HG03103 (cell line): ENCODE measurements at regions not wholly inside any gene's neighbourhood (a gene's known extent, or its start where the extent isn't known, plus 50 kb on each side); places are given as distances from the start of the nearest gene placed in this dataset.
"Not testable (repeated sequence)": the region's sequence is repeated elsewhere in the genome, so short reads cannot be mapped to it uniquely, and the experiment has no call there.

Experiments
- ATAC-seq: cut with Tn5 transposase; IDR thresholded peaks from one replicate; pipeline ENCODE4 v1.9.1; 2021; ENCODE audit warnings: low read depth; ENCODE audit not compliant: unreplicated experiment

DNA sequence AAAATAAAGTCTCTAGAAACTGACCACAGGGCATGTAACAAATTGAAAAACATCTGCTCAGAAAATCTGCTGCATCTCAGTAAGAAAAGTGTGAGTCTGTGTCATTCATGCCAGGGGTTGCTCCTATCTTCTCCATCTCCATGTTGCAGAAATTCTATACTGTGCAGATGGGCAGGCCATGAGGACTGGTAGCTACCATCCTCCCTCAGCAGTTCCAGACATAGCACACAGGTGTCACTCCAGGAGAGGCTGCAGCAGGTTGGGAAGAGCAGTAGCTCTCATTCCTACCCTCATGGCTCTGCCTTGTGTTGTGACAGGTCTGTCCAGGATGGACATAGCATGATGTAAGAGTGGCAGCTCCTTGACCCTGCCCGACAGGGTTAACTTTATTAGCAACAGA lies 173.4 kb downstream of the NDUFS4 start:
- no peak for ATAC-seq

DNA sequence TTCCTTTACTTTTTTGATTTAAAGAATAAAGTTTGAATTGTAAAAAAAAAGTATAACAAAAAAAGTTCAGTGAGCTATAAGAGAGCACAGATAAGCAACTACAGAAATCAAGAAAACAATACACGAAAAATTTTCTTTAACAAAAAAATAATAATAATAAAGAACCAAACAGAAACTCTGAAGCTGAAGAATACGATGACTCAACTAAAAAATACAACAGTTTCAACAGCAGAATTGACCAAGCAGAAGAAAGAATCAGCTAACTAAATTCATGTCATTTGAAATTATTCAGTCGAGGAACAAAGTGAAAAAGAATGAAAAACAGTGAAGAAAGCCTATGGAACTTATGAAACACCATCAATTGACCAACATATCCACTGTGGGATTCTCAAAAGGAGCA lies 177.7 kb downstream of the NDUFS4 start:
- no peak for ATAC-seq

DNA sequence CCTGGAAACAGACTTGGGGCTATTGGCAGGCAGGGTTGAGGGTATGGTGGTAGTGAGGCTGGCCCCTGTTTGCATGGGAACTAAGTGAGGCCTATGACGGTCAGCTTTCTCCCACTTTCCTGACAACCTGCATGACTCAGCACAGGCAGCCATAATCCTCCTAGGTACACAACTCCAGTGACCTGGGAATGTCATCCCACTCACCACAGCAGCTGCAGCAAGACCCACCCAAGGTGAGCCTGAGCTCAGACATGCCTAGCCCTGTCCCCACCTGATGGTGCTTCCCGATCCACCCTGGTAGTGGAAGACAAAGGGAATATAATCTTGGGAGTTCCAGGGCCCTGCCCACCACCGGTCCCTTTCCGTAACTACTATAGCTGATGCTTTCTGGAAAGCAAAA lies 178.7 kb downstream of the NDUFS4 start:
- ATAC-seq = no peak

DNA sequence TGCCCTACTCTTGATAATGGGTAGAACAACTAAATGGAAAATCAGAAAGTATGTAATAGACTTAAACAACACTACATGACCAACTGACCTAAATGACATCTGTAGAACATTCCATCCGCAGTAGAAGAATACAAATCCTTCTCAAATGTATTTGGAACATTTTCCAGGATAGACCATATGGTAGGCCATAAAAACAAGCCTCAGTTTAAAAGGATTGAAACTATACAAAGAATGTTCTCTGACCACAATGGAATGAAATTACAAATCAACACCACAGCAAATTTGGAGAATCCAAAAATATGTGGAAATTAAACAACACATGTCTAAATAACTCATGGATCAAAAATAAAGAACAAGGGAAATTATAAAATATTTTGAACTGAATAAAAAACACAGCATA lies 189.2 kb downstream of the NDUFS4 start:
- no peak for ATAC-seq

DNA sequence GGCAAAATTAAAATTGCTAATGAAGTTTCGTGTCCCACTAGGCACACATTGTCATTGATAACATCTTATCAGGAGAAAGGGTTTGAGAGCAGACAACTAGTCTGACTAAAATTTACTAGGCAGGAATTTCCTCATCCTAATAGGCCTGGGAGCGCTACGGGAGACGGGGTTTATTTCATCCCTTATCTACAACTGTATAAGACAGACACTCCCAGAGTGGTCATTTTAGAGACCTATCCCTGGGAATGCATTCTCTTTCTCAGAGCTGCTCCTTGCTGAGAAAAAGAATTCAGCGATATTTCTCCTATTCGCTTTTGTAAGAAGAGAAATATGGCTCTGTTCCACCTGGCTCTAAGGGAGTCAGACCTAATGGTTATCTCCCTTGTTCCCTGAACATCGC lies 191.8 kb downstream of the NDUFS4 start:
- ATAC-seq = not testable (repeated sequence)

DNA sequence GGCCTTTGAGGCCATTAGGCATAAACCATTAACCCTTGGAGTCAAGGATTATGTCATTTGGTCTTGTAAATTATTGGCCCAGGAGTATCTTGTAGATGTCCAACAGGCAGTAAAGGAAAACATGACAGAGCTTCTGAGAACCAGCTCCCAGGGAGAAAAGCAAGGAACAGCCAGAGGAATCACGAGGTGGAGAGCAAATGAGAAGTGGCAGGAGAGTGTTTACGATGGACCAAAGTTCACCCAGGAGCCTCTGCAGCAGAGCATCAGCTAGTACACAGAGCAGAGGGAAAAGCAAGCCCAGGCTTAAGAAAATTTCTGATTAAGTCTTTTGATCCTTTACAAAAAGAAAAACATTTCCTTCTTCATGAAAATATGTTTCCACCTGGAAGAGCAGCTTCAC lies 206.2 kb downstream of the NDUFS4 start:
- ATAC-seq = no peak

DNA sequence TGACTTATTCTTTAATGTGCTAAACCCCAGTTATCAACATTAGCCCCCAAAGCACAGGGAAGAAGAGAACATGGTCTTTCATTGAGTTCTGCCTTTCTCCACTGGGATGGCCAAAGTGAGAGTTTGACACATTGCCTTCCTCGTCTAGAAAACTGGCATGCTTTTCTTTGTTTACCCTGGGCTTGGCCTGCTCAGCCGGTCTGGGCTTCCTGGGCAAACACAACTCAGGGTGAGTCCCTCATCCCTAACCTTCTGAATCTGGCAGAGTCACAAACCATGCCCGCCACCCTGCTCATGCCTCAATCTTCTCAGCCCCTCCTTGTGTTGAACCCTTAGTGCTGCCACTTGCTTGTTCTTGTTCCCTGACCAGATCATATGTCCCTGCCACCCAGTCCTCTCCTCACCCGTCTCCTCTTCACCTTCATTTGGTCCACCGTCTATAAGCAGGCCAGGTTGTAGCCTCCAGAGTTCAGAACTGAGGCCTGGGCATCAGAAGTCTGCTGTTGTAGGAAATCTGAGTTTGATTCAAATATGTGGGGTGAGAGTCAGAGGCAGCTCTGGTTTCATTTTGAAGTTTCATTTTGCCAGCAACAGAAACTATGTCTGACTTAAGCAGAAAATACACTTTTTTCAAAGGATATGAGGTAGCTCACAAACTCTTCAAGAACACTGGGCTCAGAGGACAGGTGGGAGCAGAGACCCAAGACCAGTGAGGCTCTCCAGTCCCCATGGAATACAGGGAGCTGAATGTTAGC lies 217.6 kb downstream of the NDUFS4 start:
- no peak for ATAC-seq

DNA sequence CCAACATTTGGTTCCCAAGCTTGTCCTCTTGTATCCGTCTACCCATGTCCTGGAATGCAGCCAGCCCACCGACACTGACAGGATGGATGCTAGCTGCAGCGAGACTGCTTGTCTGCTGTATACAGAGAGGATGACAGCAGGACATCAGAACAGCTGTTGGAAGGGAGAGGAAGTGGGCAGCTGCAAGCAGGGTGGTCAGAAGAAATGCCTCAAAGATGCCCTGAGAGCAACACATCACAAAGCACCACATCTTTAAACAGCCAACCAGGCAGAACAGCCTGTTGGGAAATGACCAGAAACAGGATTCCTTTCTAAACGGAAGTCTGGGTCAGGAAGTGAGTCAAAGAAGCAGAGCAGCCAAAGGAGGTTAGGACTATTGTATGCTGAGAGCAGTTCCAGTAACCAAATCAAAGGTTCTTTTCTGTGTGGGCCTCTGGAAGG lies 219.1 kb downstream of the NDUFS4 start:
- no peak for ATAC-seq

DNA sequence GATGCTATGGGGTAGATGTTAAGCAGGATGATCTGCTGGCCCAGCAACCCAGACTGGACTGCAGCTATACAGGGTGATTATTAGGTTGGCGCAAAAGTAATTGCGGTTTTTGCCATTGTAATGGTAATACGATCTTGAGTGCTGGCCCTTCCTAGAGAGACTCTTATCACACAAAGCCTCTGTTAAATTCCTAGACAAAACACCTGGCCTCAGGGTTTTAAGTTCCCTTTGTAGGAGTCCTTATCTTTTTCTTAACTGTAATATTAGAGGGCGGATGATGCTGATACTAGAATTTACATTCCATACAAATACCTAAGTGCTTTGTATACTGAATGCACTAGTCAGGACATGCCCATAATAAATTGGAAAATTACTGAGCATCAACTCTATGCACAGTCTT lies 222.2 kb downstream of the NDUFS4 start:
- no peak for ATAC-seq

DNA sequence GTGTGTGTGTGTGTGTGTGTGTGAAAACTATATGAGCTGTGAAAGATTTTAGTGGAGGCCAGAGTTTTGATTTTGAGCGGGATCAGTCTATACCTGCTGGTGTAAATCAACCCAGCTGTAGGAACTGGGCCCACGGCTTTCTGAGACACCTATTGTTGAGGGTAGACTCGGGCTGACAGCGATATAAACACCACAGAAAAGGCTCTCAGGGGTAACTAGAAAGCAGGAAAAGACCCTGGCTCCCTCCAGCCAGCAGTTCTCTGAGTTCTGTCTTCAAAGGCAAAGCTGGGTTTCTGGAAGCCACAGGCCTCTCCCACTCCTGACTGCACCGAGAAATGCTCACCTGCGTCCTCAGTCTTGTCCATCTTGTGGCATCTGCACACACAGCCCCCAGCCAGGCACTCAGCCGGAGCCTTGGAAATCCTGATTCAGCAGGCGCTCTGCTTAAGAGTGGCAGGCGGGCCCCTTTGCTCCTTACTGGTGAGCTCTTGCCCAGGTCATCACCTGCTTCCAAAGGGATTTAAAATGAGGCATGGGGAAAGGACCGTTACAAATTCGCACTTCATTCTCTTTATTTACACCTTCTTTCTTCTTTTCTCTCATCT lies 223.3 kb downstream of the NDUFS4 start:
- ATAC-seq = no peak

DNA sequence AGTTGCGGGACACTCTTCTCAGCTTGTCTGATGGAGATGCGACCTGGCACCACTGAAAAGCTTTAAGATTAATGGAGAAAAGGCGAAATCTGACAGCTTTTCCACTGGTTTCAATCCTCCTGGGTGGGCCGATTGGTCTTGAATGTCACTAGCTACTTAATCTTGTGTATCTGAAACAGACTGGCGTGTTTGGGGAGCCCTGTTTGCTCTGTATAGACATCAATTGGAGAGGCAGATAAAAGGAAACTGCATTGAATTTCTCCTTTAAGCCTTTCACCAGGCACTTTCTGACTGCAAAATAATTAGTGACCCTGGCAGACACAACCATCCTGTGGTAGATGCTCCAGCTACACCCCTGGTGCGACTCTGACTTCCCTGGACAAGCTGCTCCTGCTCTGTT lies 224.2 kb downstream of the NDUFS4 start:
- no peak for ATAC-seq

DNA sequence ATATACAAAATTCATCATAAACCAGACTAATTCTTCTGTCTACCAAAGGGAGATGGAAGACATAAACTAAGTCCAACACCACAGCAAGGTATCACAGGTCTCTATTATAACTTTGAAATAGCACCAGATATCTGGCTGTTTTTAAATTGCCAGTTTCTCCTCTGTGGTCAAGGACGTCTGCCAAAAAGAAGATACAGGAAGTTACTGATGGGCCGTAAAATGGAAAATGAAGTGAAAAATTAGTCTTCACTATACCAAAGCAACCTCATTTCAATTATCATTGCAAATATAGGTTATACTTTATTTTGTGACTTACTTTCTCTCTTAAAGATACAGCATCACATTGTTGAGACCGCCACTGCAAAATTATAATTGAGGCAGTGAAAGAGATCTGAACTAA lies 225.5 kb downstream of the NDUFS4 start:
- ATAC-seq = no peak

DNA sequence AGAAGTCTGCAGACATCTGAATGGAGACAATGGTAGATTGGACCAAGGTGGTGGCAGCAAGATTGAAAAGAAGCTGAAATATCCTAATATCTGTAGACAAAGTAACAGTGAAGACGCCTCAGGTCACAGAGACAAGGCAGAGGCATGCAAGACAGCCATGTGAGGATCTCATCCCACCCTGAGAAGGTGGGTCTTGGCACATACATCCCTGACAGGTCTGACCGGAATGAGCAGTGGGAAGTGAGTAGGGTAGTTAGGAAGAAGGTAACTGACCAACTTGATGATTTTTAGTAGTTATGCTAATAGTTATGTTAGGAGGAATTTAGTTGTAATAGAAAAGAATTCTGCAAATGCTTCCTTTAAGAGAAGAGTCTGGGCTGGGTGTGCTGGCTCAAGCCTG lies 229.6 kb downstream of the NDUFS4 start:
- no peak for ATAC-seq

DNA sequence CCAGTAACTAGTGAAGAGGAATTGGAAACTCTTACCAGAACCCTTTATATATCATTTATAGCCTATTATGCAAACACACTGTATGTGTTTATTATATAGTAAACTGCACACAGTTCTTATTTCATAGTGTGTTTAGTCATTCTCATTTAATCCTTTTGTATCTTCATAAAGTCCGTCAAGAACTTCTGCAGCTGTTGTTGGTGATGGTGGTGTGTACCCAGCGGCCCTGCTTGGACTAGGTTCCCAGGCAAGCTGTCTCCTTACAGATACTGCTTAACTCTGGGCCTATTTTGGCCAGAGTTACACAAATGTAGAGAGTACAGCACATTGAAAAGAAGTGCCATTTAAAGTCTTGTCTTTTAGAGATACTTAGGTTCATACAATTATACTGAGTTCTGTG lies 231.9 kb downstream of the NDUFS4 start:
- ATAC-seq = no peak

DNA sequence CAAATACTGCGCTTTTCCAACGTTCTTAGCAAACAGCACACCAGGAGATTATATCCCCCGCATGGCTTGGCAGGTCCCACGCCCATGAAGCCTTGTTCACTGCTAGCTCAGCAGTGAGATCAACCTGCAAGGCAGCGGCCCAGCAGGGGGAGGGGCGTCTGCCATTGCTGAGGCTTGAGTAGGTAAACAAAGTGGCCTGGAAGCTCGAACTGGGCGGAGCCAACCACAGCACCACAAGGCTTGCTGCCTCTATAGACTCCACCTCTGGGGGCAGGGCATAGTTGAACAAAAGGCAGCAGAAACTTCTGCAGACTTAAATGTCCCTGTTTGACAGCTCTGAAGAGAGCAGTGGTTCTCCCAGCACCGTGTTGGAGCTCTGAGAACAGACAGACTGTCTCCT lies 239.2 kb downstream of the NDUFS4 start:
- not testable (repeated sequence) for ATAC-seq

DNA sequence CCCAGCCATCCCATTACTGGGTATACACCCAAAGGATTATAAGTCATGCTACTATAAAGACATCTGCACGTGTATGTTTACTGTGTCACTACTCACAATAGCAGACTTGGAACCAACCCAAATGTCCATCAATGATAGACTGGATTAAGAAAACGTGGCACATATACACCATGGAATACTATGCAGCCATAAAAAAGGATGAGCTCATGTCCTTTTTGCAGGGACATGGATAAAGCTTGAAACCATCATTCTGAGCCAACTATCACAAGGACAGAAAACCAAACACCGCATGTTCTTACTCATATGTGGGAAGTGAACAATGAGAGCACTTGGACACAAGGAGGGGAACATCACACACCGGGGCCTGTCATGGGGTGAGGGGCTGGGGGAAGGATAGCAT lies 248.0 kb downstream of the NDUFS4 start:
- not testable (repeated sequence) for ATAC-seq

DNA sequence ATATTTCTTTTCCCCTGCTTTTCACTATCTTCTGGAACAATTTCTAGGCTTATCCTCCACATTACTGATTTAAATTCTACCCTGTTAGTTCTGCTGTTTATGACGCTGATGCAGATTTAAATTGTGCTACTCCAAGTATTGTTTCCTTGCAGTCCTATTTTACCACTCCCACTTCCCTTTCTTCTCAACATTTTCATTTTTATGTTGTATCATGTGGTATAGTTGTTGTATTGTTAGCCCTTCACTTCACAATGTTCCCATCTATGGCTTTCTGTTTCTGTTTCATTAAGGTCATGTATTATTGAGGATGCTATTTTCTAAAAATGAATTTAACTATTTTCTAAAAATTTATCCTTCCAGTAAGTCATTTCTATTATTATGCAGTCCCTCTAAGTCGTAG lies 254.4 kb downstream of the NDUFS4 start:
- ATAC-seq = no peak

DNA sequence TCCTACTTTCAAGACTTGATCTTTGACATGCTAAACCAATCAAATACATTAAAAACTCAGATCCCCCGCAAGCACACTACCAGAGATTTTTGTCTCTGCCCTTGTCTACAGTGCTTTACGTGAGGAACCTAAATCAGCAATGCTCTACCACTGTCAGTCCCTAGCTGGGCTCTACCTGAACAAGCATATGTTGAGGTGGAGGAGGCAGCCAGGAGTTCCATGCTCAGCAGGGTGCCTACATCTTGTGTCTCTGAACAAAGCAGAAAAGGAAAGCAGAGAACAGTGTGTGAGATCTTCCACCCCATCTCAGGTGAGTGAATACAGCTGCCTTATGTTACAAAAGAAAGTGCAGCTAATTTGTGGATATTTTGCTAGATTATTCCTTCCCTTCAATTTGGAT lies 255.0 kb downstream of the NDUFS4 start:
- no peak for ATAC-seq

DNA sequence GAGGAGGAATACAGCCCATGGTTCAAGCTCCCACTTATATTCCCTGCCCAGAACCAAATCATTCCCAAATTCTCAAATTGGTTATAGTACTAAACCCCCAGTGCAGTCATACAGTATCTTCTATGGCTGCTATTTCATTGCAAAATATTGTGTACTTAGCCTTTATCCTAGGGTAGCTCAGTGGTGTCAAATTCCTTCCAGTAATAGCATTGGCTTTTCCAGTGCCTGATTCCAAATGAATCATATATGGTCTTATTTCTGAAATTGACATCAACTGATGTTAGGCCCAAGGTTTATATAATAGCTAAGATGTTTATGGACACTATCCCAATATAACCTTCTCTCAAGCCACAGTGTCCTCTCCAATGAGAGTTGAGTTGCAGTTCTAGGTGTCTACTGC lies 256.7 kb downstream of the NDUFS4 start:
- ATAC-seq = no peak

DNA sequence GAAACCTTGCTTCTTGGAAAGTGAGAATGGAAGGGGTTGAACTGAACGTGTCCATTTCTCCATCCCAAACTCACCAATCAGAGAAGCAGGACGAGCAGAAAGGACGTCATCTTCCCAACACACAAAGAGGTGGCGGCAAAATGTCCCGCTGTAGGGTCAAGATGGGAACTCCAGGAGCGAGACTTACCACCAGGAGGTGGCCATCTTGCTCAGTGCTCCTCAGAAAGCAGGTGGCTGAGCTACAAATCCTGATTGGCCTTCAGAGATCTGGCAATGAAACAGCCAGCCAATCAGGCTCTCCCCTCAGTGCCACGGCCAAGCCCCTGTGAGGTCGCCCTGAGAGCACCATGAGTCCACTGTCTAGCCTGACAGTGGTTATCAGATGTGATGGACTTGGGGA lies 259.0 kb downstream of the NDUFS4 start:
- ATAC-seq = no peak

DNA sequence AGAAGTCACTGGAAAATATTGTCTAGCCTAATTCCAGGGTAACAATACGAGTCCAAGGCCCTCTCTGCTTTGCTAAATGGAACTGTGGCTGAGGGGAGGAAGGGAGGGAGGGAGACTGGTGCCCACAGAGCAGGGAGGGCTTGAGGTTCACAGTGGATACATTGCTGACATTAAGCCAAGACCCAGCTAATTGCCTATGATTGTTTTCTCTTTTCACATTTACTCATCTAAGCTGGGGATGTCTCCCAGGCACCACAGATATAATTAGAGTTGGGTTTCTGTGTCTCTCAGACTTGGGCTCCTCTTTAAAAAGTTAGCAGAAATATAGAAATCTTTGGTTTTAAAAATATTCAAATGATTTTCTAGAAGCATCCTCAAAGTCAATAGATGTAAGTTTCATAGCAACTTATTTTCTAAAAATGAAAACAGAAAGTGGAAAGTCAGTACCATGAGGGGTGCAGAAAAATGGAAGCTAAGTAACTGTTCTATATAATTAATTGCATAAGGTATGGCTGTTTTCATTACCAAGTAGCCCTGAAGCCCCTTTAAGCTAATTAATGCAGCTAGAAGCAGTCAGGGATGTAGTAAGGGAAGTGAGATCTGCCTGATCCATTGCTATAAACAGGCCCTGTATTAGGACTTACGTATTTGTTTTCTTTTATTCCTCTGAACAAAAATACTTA lies 259.8 kb downstream of the NDUFS4 start:
- peak; percentile 58 for ATAC-seq

DNA sequence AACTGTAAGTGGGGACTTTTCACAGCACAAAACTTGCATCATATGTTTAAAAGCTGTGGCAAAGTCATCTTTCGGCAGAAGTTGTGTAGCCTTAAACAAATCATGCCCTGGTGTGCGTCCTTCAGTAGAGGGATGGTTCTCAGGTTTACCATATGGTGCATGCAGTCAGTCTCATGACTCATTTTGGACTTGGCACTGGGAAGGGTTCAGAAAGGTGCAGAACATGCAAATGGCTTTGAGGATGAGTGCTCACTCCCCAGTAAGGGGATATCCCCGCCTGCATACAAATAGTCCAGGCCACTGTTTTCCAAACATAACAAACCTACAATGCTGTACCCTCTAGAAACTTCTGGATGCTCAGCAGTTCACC lies 260.3 kb downstream of the NDUFS4 start:
- ATAC-seq = peak; percentile 87
